ENCODE measurements at regions not wholly inside any gene's neighbourhood (a gene's known extent, or its start where the extent isn't known, plus 50 kb on each side); places are given as distances from the start of the nearest gene placed in this dataset.
"Not testable (repeated sequence)": the region's sequence is repeated elsewhere in the genome, so short reads cannot be mapped to it uniquely, and the experiment has no call there.

GRCh38 chr7:35853194-35853593 lies 52.3 kb downstream of the SEPTIN7 start:
- not testable (repeated sequence) for DNase-seq; ATAC-seq (replicated peaks); H3K27me3 Mint-ChIP-seq; H3K4me3 Mint-ChIP-seq; H3K9me3 Mint-ChIP-seq
- Mint-ChIP-seq H3K27ac (peak overlapping the region; percentile 64 to 85), H3K36me3 (ENCODE audit: insufficient read depth) (peaks cover 40% of the 10 kb centered on the region), H3K4me1 (ENCODE audit: low read depth in 2 of 2) (peaks cover 38 to 77% of the 10 kb centered on the region in 2 donors)

GRCh38 chr7:35854311-35854710 lies 53.5 kb downstream of the SEPTIN7 start:
- Mint-ChIP-seq H3K27ac (no peak overlapping the region), H3K4me1 (ENCODE audit: low read depth in 2 of 2) (peaks cover 37 to 75% of the 10 kb centered on the region in 2 donors)
- DNase-seq = no peak

GRCh38 chr7:35856175-35856574 lies 55.3 kb downstream of the SEPTIN7 start:
- H3K4me3 Mint-ChIP-seq = no peak overlapping the region
- H3K36me3 Mint-ChIP-seq (ENCODE audit: insufficient read depth) = peaks cover 30% of the 10 kb centered on the region
- H3K27me3 Mint-ChIP-seq = no peaks in the 10 kb centered on the region
- peak overlapping the region in 1 of 2 donors; percentile 78 for H3K27ac Mint-ChIP-seq
- peaks cover 41 to 80% of the 10 kb centered on the region in 2 donors for H3K4me1 Mint-ChIP-seq (ENCODE audit: low read depth in 2 of 2)
- H3K9me3 Mint-ChIP-seq = no peaks in the 10 kb centered on the region
- ATAC-seq (replicated peaks) = no peak
- DNase-seq = no peak

More at GRCh38 chr7:35854311-35854710, 53.5 kb downstream of the SEPTIN7 start:
- Mint-ChIP-seq H3K27me3 (no peaks in the 10 kb centered on the region), H3K4me3 (no peak overlapping the region), H3K36me3 (ENCODE audit: insufficient read depth) (peaks cover 40% of the 10 kb centered on the region), H3K9me3 (no peaks in the 10 kb centered on the region)
- no peak for ATAC-seq (replicated peaks)

- ATAC-seq (replicated peaks) = no peak
These were observed 59.8 kb downstream of the SEPTIN7 start for GRCh38 chr7:35860664-35861063.

DNA sequence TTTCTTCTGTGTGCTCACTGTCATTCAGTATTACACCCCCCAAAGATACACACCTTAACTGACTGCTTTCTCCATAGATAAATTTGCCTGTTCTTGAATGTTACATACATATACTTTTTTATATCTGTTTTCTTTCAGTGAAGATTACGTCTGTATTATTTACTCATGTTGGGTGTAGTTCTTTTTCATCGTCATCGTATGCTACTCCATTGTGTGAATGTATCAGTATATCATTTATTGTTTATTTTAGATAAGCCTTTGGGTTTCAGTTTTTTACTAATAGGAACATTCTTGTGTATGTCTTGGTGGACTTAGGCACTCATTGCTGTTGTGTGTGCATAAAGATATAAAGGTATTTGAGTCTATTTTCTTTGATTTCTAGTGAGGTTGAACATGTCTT lies 64.4 kb downstream of the SEPTIN7 start:
- H3K4me3 Mint-ChIP-seq = no peak overlapping the region
- DNase-seq (no peak), ATAC-seq (replicated peaks) (no peak)
- H3K4me1 Mint-ChIP-seq (ENCODE audit: low read depth in 2 of 2) = peaks cover 29 to 50% of the 10 kb centered on the region in 2 donors
- peaks cover 45% of the 10 kb centered on the region for H3K36me3 Mint-ChIP-seq (ENCODE audit: insufficient read depth)
- H3K9me3 Mint-ChIP-seq = no peaks in the 10 kb centered on the region
- no peaks in the 10 kb centered on the region for H3K27me3 Mint-ChIP-seq
- H3K27ac Mint-ChIP-seq = peak overlapping the region in 1 of 2 donors; percentile 77

More at GRCh38 chr7:35860664-35861063, 59.8 kb downstream of the SEPTIN7 start:
- Mint-ChIP-seq H3K4me1 (ENCODE audit: low read depth in 2 of 2) (peaks cover 31 to 64% of the 10 kb centered on the region in 2 donors), H3K27me3 (no peaks in the 10 kb centered on the region), H3K9me3 (no peaks in the 10 kb centered on the region), H3K4me3 (peak overlapping the region in 1 of 2 donors; percentile 44), H3K27ac (peak overlapping the region in 1 of 2 donors; percentile 71), H3K36me3 (ENCODE audit: insufficient read depth) (peaks cover 41% of the 10 kb centered on the region)
- no peak for DNase-seq

GRCh38 chr7:35866186-35866585 lies 65.3 kb downstream of the SEPTIN7 start:
- H3K4me3 Mint-ChIP-seq = no peak overlapping the region
- H3K4me1 Mint-ChIP-seq (ENCODE audit: low read depth in 2 of 2) = peaks cover 22 to 48% of the 10 kb centered on the region in 2 donors
- H3K27me3 Mint-ChIP-seq = no peaks in the 10 kb centered on the region
- H3K36me3 Mint-ChIP-seq (ENCODE audit: insufficient read depth) = peaks cover 45% of the 10 kb centered on the region
- DNase-seq (no peak), ATAC-seq (replicated peaks) (no peak)
- peak overlapping the region; percentile 4 to 77 for H3K27ac Mint-ChIP-seq
- H3K9me3 Mint-ChIP-seq = no peaks in the 10 kb centered on the region

DNA sequence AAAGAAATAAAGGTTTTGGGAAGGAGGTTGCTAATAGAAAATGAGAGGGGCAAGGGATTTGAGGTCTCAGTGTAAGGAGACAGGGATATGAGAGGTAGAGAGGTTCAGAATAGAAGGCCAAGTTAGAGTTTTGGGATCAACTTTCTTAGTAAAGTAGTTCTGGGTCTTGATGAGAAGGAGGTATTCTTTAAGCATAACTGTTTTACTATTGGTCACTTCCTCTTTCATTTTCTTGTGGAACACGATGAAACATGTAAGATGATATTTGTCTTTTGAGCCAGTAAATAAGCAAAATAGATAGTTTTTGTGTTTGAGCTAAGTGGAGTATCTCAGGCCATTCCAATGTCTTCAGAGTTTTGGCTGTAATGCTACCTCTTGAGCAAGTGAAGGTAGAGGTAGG lies 68.3 kb downstream of the SEPTIN7 start:
- H3K27me3 Mint-ChIP-seq; H3K9me3 Mint-ChIP-seq; DNase-seq; ATAC-seq (replicated peaks); H3K4me3 Mint-ChIP-seq: not testable (repeated sequence)
- peak overlapping the region in 1 of 2 donors; percentile 1 for H3K27ac Mint-ChIP-seq
- H3K4me1 Mint-ChIP-seq (ENCODE audit: low read depth in 2 of 2) = peaks cover 20 to 38% of the 10 kb centered on the region in 2 donors
- H3K36me3 Mint-ChIP-seq (ENCODE audit: insufficient read depth) = peaks cover 53% of the 10 kb centered on the region

DNA sequence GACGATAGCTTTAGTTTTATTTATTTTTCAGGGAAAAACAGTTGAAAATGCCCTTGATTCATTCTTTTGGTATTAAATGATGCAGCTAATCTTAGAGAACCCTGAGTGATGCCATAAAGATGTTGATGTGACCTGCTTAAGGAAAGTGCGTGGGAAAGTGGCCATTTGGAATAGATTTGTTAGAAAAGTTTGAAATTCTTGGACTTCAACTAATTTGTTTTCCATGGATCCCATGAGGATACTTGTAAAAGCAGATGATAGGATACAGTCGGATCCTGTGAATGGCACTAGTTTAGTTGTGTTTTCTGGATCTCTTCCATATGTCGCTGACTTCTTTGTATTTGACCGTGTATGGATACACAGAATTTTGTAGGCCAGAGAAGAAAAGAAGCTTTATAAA lies 69.0 kb downstream of the SEPTIN7 start:
- H3K9me3 Mint-ChIP-seq = no peaks in the 10 kb centered on the region
- no peaks in the 10 kb centered on the region for H3K27me3 Mint-ChIP-seq
- ATAC-seq (replicated peaks) (no peak), DNase-seq (no peak)
- H3K27ac Mint-ChIP-seq = peak overlapping the region; percentile 1 to 42
- H3K36me3 Mint-ChIP-seq (ENCODE audit: insufficient read depth) = peaks cover 48% of the 10 kb centered on the region
- H3K4me1 Mint-ChIP-seq (ENCODE audit: low read depth in 2 of 2) = peaks cover 23 to 39% of the 10 kb centered on the region in 2 donors
- no peak overlapping the region for H3K4me3 Mint-ChIP-seq

DNA sequence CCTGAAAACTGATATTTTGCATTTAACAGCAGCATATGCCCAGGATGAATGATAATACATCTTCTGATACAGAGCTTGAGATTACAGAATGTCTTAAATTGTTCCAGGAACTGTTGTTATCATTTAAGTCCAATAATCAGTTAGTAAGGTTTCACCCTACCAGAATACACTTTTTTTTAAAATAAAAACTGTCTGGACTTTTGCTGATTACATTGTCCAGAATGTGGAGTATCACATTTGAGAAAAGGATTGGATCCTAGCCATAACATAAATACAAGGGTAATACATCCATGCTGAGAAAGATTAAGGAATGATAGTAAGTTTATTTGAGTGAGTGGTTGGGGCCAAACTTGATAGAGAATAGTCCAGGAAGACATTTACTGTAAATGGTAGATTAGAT lies 71.0 kb downstream of the SEPTIN7 start:
- ATAC-seq (replicated peaks) (no peak), DNase-seq (no peak)
- peak overlapping the region; percentile 51 to 69 for H3K27ac Mint-ChIP-seq
- peaks cover 43% of the 10 kb centered on the region for H3K36me3 Mint-ChIP-seq (ENCODE audit: insufficient read depth)
- H3K4me1 Mint-ChIP-seq (ENCODE audit: low read depth in 2 of 2) = peaks cover 23 to 35% of the 10 kb centered on the region in 2 donors
- no peaks in the 10 kb centered on the region for H3K9me3 Mint-ChIP-seq
- H3K4me3 Mint-ChIP-seq = no peak overlapping the region
- no peaks in the 10 kb centered on the region for H3K27me3 Mint-ChIP-seq

DNA sequence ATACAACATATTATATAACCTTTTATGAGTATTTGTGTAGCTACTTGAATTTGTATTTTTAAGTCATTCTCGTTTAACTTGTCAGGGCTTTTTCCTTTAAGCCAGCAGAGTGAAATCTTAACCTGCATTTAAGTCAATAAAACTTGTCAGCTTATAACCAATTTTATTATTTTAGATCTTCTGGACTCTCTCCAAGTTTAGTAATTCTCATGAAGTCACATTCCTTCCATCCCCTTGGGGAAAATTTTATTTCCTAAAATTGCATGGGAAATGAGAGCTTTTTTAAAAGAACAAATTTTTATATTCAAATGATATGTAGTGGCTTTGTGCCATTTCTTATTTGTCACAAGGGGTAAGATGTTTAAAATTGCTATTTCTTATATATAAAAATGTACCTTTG lies 74.0 kb downstream of the SEPTIN7 start:
- Mint-ChIP-seq H3K4me1 (ENCODE audit: low read depth in 2 of 2) (peaks cover 18 to 32% of the 10 kb centered on the region in 2 donors), H3K4me3 (no peak overlapping the region), H3K27ac (peak overlapping the region in 1 of 2 donors; percentile 20), H3K27me3 (no peaks in the 10 kb centered on the region), H3K36me3 (ENCODE audit: insufficient read depth) (peaks cover 55% of the 10 kb centered on the region), H3K9me3 (no peaks in the 10 kb centered on the region)
- no peak for DNase-seq
- ATAC-seq (replicated peaks) = no peak

DNA sequence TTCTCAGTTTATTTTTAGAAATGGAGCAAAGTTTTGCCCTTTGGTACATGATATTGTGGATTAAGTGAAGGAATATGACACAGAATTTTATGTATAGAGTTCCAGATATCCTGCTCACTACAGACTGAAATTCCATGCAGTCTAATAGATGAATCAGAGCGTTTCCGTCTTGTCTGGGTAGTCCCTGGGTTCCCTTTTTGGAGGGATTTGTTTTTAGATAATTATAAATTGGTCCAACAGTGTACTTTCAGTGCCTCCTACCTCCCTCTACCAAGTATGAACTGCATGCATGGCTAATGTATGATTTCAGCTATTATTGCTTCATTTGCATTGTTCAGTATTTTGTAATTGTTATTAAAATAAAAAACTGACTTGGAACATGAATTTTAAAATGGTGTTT lies 74.4 kb downstream of the SEPTIN7 start:
- Mint-ChIP-seq H3K27ac (no peak overlapping the region), H3K9me3 (no peaks in the 10 kb centered on the region), H3K27me3 (no peaks in the 10 kb centered on the region), H3K4me1 (ENCODE audit: low read depth in 2 of 2) (peaks cover 16 to 28% of the 10 kb centered on the region in 2 donors), H3K4me3 (no peak overlapping the region), H3K36me3 (ENCODE audit: insufficient read depth) (peaks cover 58% of the 10 kb centered on the region)
- no peak for ATAC-seq (replicated peaks)
- DNase-seq = no peak

- DNase-seq (no peak), ATAC-seq (replicated peaks) (no peak)
- Mint-ChIP-seq H3K9me3 (no peaks in the 10 kb centered on the region), H3K27me3 (no peaks in the 10 kb centered on the region), H3K36me3 (ENCODE audit: insufficient read depth) (peaks cover 72% of the 10 kb centered on the region), H3K4me1 (ENCODE audit: low read depth in 2 of 2) (peaks cover 15 to 21% of the 10 kb centered on the region in 2 donors), H3K27ac (peak overlapping the region in 1 of 2 donors; percentile 52), H3K4me3 (no peak overlapping the region)
These were observed 77.5 kb downstream of the SEPTIN7 start for GRCh38 chr7:35878351-35878750.

DNA sequence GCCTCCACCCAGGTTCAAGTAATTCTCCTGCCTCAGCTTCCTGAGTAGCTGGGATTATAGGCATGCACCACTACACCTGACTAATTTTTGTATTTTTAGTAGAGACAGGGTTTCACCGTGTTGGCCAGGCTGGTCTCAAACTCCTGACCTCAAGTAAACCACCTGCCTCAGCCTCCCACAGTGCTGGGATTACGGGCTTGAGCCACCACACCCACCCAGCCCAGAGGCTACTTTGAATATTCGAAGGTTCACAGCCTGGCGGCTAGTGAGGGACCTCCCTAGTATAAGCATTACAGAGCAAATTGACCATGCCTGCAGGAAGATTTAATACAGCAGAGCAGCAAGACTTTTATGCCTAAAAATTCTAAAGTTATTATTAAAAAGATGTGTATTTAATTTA lies 86.6 kb downstream of the SEPTIN7 start:
- not testable (repeated sequence) for DNase-seq; H3K9me3 Mint-ChIP-seq; H3K27me3 Mint-ChIP-seq; ATAC-seq (replicated peaks); H3K4me3 Mint-ChIP-seq; H3K27ac Mint-ChIP-seq
- Mint-ChIP-seq H3K36me3 (ENCODE audit: insufficient read depth) (peaks cover 71% of the 10 kb centered on the region), H3K4me1 (ENCODE audit: low read depth in 2 of 2) (peaks cover 13 to 15% of the 10 kb centered on the region in 2 donors)

DNA sequence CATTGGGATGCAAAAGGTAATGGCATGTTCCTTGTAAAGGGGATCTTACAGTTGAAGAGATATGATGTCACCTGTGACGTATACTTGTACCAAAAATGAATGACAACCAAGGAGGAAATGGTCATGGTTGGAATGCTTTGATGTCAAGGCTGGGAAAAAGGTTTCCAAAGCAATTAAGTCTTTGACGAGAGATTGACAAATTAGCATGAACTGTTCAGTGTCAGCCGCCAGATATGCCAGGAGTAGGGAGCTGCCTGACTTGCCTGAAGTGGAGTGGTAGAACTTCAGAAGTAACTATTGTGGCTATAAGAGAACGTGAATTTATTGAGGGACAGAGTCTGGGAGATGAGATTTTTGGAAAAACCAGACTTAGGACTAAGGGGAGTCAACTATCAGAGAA lies 88.1 kb downstream of the SEPTIN7 start:
- no peaks in the 10 kb centered on the region for H3K9me3 Mint-ChIP-seq
- H3K27ac Mint-ChIP-seq = peak overlapping the region; percentile 7 to 52
- peaks cover 17 to 24% of the 10 kb centered on the region in 2 donors for H3K4me1 Mint-ChIP-seq (ENCODE audit: low read depth in 2 of 2)
- no peak for DNase-seq
- ATAC-seq (replicated peaks) = no peak
- no peaks in the 10 kb centered on the region for H3K27me3 Mint-ChIP-seq
- peaks cover 58% of the 10 kb centered on the region for H3K36me3 Mint-ChIP-seq (ENCODE audit: insufficient read depth)
- H3K4me3 Mint-ChIP-seq = no peak overlapping the region

All from effector memory CD8-positive, alpha-beta T cell (primary cell).